Stimulated activated naive CD8-positive, alpha-beta T cell treated with anti-CD3 and anti-CD28 coated beads, Interleukin-15, amount 100 ng/mL, for 72 hours (primary cell): ENCODE measurements at regions not wholly inside any gene's neighbourhood (a gene's known extent, or its start where the extent isn't known, plus 50 kb on each side); places are given as distances from the start of the nearest gene placed in this dataset.
A peak's percentile ranks its signal among the peaks of the same experiment; 100 is the strongest.

Experiments used
- ATAC-seq: fragments of 150-1000 bp; cut with Tn5 transposase; 2 replicates; pipeline ENCODE4 v1.10.0; 2021; ENCODE audit warnings: mild to moderate bottlenecking, moderate library complexity
- DNase-seq, 2 donors: peaks; one replicate each; pipeline ENCODE4 v3.0.0; 2021 to 2022
- H3K27ac Mint-ChIP-seq, 2 donors: one replicate each; pipeline ENCODE4 v1.8.0; 2022; ENCODE audit warnings: mild to moderate bottlenecking in 2 of 2, mixed read lengths in 2 of 2, moderate library complexity in 2 of 2
- H3K27me3 Mint-ChIP-seq: one replicate; pipeline ENCODE4 v1.8.0; 2022; ENCODE audit warnings: mixed read lengths
- H3K4me1 Mint-ChIP-seq: one replicate; pipeline ENCODE4 v1.8.0; 2022; ENCODE audit warnings: mild to moderate bottlenecking, mixed read lengths
- H3K4me3 Mint-ChIP-seq, 2 donors: one replicate each; pipeline ENCODE4 v1.8.0; 2022; ENCODE audit warnings: mild to moderate bottlenecking in 2 of 2, mixed read lengths in 2 of 2, moderate library complexity in 1 of 2
- H3K9me3 Mint-ChIP-seq, 2 donors: one replicate each; pipeline ENCODE4 v1.8.0; 2022; ENCODE audit warnings: mixed read lengths in 2 of 2

DNA sequence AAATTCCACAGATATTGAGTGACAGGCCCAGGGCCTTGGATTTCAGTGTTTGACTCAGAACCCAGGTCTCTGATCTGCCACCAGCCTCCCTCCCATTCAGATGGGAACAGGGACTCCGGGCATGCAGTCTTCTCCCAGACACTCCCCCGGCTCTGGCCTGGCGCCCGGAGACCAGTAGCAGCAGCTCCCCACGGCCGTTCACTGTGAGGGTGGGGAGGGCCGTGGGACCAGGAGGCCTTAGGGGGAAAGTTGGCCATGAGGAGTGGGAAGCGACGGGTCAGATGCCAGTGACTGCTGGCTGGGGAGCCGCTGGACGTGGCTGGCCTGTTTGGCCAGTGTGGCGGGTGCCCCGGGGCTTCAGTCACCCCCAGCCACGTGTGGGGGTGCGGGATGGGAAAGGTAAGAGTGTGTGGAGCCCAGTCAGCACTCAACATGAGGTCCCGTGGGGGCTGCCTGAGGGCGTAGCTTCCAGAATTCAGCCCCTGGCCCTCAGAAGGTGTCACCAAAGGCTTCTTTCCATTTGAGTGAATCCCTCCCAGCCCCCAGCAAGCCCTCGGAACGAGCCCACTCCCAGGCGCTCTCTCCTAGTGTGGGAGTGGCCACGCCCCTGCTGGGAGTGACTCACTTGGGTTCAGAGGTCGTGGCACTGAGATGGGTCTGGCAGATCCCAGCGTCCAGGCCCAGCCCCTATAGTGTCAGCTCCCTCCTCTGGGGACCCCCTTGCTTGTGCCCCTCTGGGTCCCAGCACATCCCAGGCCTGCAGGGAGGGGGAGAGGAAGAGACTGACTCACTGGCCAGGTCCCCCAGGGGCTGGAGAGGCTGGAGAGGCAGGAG lies 309.4 kb downstream of the SEC14L1 start:
- peak in 1 of 2 donors; percentile 62 for DNase-seq
- Mint-ChIP-seq H3K27ac (peak overlapping the region; percentile 94 to 96), H3K4me3 (peak overlapping the region; percentile 93 to 94), H3K27me3 (no peaks in the 10 kb centered on the region), H3K9me3 (no peaks in the 10 kb centered on the region), H3K4me1 (peaks cover 74% of the 10 kb centered on the region)
- peak; percentile 19 for ATAC-seq

DNA sequence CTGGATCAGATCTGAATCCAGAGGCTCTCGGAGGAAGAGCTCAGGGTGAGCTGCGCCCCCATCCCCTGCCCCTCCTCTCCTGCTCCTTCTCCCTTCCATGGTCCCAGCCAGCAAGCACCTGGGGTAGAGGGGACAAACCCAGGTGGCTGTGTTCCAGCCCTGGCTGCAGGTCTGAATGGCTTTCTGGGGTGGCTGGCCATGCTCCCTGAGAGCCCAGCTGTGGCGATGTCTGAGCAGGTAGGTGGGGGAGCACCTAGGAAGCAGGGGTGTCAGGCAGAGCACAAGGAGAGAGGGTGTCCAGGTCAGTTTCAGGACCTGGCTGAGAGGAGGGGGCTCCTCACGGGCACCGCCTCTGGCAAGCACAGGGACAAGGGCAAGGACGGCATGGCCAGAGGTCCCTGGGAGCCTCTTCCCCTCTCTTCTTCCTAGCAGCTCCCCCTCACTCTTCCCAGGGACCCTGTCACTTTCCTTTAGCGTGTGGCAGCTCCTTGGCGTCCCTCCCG lies 310.0 kb downstream of the SEC14L1 start:
- H3K9me3 Mint-ChIP-seq: no peaks in the 10 kb centered on the region
- peak overlapping the region; percentile 94 to 97 for H3K27ac Mint-ChIP-seq
- H3K4me3 Mint-ChIP-seq: peak overlapping the region; percentile 93 to 94
- ATAC-seq: no peak
- peaks cover 74% of the 10 kb centered on the region for H3K4me1 Mint-ChIP-seq
- no peaks in the 10 kb centered on the region for H3K27me3 Mint-ChIP-seq
- DNase-seq: no peak

DNA sequence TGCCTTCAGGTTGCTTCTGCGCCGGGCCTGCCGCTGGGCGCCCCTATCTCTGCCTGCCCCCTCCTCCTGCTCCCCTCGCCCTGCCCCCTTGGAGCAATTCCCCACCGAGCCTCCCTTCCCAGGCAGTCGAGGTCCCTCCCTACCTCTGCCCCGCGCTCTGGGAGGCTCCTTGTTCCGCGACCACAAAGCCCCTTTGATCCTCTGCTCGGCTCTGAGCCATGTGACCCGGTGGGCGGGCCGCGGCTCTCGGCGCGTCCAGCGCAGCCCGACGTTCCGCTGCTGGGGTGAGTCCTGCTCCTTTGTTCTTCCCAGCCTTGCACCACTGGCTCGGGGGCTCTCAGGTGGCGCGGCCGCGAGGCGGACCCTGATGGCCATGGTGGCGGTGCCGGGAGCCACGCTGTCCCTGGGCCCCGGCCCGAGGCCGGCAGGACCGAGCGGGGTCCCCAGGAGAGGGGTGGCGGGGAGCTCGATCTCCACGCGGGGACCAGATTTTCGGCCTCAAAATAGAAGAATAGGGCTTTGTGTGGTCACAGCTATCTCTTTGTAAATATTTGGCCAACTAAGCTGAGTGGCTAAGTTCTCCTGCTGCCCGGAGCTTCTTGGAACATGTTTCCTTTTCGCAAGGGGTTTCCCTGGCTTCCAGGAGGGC lies 310.6 kb downstream of the SEC14L1 start:
- DNase-seq: peak in 1 of 2 donors; percentile 71

DNA sequence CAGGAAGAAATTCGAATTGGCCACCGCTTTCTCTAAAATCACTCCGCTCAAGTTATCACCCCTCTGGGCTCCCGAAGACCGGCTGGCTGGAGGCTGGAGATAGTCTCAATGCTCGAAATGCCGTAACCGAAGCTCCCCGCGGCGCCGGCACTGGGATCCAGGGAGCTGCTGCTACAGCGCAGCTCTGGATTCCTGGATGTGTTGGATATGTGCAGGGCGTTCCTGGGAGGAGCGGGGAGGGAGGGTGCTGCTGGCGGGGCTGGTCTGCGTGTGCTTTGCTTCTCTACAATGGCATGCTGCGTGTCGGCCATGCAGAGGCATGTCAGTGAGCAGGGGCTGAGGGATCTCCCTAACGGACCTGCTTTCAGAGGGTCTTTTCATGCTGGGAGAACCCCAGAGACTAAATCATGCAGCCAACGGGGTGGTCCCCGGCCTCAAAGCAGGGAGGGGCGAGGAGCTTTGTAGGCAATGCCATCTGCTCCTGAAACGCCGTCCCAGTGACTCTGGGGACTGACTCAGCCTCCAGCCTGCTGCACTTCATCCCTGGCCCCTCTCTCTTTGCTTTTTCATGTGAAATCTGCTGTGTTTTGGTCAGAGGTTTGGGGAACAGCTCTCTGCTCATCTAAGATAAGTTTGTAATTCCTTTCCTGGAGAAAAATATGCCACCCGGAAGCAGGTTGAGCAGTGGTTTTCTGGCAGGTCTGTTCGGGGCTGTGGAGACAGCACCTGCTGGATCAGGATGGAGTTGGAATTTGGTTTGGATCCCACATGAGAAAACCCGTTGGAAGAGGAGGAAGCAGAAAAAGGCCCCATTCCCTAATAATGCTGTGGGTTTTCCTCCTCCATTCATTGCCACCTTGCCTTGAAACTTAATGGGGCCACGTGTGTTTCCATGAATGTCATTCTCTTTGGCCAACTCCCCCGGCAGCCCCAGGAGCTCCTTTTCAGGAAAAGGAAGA lies 311.4 kb downstream of the SEC14L1 start:
- ATAC-seq: no peak
- peak in 1 of 2 donors; percentile 44 for DNase-seq
- peak overlapping the region; percentile 92 to 97 for H3K27ac Mint-ChIP-seq
- peak overlapping the region; percentile 93 to 94 for H3K4me3 Mint-ChIP-seq
- H3K4me1 Mint-ChIP-seq: peaks cover 73% of the 10 kb centered on the region
- no peaks in the 10 kb centered on the region for H3K27me3 Mint-ChIP-seq
- H3K9me3 Mint-ChIP-seq: no peaks in the 10 kb centered on the region

More for the DNA sequence above, 310.6 kb downstream of the SEC14L1 start:
- ATAC-seq: peak; percentile 58
- H3K27me3 Mint-ChIP-seq: no peaks in the 10 kb centered on the region
- H3K4me1 Mint-ChIP-seq: peaks cover 73% of the 10 kb centered on the region
- no peaks in the 10 kb centered on the region for H3K9me3 Mint-ChIP-seq
- H3K4me3 Mint-ChIP-seq: peak overlapping the region; percentile 93 to 94
- peak overlapping the region; percentile 94 to 97 for H3K27ac Mint-ChIP-seq

DNA sequence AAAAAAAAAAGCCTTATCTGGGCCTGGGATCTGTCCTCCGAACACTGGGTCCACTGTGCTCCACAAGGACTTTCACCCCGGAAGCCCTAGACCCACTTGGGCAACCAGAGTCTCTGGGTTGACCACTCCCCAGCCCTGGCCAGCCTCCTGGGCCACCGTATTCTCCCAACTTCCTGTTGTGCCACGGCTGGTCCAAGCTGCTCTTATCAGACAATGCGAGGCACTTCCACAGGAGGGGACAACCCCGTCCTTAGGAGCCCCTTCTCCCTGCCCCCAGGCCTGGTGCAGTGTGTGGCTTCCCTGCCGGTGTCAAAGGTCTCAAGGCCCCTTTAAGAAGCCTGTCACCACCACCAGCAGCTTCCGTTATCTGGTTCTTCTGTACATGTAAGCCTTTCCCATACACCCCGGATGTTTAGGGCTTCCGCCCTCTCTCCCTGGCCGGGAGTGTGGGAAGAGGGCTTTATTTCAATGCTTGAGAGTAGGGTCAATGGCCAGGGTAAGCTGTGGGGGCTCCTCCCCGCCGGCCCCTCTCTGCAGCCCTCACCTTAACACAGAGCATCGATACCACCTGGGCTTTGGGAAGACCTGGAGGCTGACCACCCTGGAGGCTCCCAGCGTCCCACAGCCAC lies 313.0 kb downstream of the SEC14L1 start:
- Mint-ChIP-seq H3K27ac (peak overlapping the region; percentile 92 to 97), H3K9me3 (no peaks in the 10 kb centered on the region), H3K27me3 (no peaks in the 10 kb centered on the region), H3K4me3 (peak overlapping the region; percentile 93 to 94), H3K4me1 (peaks cover 73% of the 10 kb centered on the region)
- peak in 1 of 2 donors; percentile 73 for DNase-seq
- peak; percentile 52 for ATAC-seq

DNA sequence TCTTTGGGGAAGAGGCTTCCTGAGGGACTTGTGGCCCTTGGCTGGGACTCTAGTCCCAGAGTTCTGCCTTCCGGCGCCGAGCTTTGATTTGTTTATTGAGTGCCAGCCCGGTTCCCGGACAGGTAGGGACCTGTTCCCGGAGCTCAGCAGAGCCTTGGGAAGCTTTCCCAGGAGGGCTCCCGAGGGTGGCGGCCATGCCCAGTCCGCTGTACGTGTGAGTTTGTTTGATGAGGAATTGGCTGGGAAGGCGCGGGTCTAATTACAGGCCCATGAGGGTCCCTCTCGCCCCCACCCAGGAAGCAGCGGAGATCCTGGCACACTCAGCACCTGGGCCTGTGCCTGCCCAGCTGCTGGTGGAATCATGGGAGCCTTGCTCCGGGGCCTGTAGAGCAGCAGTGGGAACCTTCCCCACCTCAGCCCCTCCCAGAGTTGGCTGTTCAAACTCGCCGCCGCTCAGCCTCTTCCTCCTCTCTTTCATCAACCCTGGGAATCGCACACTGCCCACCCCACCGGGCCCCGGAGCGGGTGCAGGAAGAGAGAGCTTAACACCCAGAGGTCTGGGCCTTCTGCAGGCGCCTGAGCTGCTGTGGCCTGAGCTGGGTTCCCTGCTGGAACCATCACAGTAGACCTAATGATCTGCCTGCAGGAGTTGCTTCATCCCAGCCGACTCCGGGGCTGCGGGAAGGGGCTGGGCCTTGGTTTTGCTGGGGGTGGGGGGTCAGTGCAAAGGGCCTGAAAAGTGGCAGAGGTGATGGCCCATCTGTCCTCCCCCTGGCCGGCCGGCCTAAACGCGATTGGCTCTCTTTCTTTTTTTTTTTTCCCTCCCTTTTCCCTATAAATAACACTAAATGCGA lies 313.7 kb downstream of the SEC14L1 start:
- ATAC-seq (no peak), DNase-seq (peak in 1 of 2 donors; percentile 42)
- H3K9me3 Mint-ChIP-seq: no peaks in the 10 kb centered on the region
- H3K4me3 Mint-ChIP-seq: peak overlapping the region; percentile 93 to 94
- H3K27ac Mint-ChIP-seq: peak overlapping the region; percentile 92 to 97
- H3K4me1 Mint-ChIP-seq: peaks cover 73% of the 10 kb centered on the region
- H3K27me3 Mint-ChIP-seq: no peaks in the 10 kb centered on the region

DNA sequence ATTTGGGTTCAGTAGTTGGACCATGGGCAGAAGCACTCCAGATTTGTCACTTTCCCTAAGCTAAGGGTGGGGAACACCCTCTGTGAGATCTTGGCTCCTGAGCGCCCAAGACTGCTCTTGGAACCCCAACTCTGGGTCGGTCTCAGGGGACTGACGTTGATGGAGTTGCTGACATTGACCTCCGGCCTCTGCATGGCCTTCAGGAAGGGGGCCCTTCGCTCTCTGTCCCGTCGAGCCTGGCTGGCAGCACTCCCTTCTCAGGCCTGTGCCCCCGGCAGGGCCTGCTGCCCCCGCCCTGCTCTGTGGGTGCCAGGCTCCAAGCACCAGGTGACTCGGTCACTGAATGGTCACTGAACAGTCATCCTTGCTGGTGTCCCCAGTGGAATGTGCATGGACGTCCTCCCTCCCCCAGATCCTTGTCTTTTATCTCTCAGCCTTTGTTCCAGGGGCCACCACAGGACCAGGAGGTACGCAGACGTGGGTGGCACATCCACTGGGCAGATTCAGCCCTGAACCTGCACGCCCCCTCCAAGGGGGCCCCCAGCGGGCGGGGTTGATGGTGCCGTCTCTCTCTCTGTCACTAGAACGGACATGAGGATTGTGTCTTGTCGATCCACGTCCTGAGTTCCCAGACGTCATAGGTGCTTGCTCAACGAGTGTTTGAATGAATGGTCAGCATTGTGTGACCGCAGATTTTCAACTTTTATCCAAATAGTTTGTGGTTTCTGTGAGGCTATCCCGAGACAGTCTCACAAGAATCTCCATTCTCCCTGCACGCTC lies 314.5 kb downstream of the SEC14L1 start:
- no peaks in the 10 kb centered on the region for H3K27me3 Mint-ChIP-seq
- H3K27ac Mint-ChIP-seq: peak overlapping the region; percentile 92 to 97
- ATAC-seq: no peak
- peak overlapping the region; percentile 93 to 94 for H3K4me3 Mint-ChIP-seq
- peaks cover 73% of the 10 kb centered on the region for H3K4me1 Mint-ChIP-seq
- DNase-seq: peak in 1 of 2 donors; percentile 62
- H3K9me3 Mint-ChIP-seq: no peaks in the 10 kb centered on the region

DNA sequence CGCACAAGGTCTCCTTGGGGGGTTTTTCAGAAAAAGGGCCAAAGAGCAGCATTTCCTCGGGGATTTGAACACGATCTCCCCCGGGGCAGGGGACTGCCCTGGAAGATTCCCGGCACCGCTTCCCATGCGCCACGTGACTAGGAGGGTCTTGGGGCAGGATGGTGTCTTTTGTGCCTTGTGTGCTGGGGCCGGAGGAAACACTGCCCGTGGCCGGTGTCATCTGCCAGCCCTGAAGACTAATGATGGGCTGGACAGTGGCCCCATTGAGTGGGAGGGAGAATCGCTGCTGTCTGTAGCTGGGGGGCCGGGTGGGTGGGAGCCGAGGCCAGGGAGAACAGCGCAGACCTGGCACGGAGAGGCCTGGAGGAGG lies 315.1 kb downstream of the SEC14L1 start:
- Mint-ChIP-seq H3K4me1 (peaks cover 73% of the 10 kb centered on the region), H3K4me3 (peak overlapping the region; percentile 93 to 94), H3K9me3 (no peaks in the 10 kb centered on the region), H3K27ac (peak overlapping the region; percentile 86 to 97), H3K27me3 (no peaks in the 10 kb centered on the region)
- DNase-seq: no peak
- ATAC-seq: no peak

DNA sequence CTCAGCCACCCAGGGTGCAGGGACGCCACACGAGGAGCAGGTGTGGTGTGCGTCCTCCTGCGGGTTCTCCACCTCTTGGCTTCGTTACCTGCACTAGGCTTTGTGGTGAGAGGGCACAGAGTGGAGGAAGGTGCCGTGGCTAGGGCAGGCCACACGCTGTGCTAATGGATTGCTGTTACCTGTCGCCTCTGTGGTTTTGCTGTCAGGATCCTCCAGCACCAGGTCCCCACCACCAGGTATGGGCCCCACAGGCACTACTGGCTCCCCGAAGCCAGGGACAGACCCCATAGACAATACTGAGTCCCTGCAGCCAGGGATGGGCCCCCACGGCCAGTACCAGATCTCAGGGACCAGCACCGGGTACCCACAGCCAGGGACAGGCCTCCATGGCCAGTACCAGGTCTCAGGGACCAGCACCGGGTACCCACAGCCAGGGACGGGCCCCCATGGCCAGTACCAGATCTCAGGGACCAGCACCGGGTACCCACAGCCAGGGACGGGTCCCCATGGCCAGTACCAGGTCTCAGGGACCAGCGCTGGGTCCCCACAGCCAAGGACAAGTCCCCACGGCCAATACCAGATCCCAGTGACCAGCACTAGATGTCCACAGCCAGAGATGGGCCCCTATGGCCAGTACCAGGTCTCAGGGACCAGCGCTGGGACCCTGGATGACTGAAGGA lies 315.6 kb downstream of the SEC14L1 start:
- peak in 1 of 2 donors; percentile 34 for DNase-seq
- peak overlapping the region; percentile 50 to 98 for H3K27ac Mint-ChIP-seq
- no peak for ATAC-seq
- no peaks in the 10 kb centered on the region for H3K9me3 Mint-ChIP-seq
- H3K27me3 Mint-ChIP-seq: no peaks in the 10 kb centered on the region
- H3K4me3 Mint-ChIP-seq: peak overlapping the region; percentile 93 to 94
- H3K4me1 Mint-ChIP-seq: peaks cover 79% of the 10 kb centered on the region

DNA sequence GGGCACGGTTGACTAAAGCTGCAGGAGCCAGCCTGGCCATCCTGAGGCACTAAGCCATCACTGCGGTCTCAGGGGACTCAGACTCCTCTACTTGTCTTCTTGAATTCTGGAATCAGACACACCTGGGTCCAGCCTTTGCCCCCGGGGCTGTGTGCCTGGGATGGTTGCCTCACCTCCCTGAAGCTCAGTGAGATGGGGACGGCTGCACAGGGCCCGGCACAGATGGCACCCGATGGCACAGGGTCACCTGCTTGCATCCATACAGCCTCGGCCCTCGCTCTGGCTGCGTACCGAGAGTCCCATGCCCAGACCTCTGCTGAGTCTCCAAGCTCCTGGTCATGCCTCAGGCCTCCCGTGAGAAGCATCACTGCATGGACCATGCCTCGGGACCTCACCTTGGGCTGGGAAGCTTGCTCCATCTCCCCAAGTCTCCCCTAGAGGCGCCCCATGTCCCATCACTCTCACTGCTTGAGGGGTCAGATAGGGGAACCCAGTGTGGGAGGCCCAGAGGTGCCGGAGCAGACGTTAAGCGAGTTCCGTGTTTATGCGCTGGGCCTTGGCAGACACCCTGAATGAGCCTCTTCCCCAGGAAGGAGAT lies 316.3 kb downstream of the SEC14L1 start:
- peak overlapping the region; percentile 93 to 94 for H3K4me3 Mint-ChIP-seq
- no peaks in the 10 kb centered on the region for H3K27me3 Mint-ChIP-seq
- H3K9me3 Mint-ChIP-seq: no peaks in the 10 kb centered on the region
- H3K27ac Mint-ChIP-seq: peak overlapping the region; percentile 94 to 98
- H3K4me1 Mint-ChIP-seq: peaks cover 85% of the 10 kb centered on the region
- DNase-seq: peak in 1 of 2 donors; percentile 62
- ATAC-seq: peak; percentile 13

DNA sequence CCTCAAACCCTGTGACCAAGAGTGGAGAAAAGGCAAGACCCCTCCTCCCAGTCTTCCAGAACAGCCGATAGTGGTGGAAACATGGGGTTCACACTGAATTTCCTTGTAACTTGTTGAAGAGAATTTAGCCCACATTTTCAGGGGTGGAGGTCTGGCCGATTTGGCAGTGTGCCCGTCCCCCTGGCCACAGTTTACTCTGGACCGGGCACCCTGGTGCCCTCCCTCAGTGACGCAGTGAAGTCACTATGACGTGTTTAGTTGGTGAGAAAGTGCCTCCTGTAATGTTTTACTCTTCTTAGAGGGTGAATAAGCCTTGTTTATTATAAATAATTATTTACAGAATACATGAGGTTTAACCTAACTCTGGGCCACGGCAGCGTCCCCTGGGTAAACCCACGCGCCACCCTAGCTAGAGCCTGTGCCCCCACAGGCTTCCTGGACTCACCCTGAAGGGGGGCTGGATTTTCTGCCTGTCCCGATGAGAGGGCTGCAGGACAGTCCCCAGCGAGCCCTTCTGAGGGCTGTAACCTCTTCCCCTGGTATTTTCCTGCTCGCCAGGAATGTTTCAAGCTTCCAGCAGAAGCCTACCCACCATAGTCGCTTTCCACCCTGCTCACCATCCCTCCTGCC lies 316.9 kb downstream of the SEC14L1 start:
- H3K9me3 Mint-ChIP-seq: no peaks in the 10 kb centered on the region
- ATAC-seq (no peak), DNase-seq (peak in 1 of 2 donors; percentile 33)
- no peaks in the 10 kb centered on the region for H3K27me3 Mint-ChIP-seq
- H3K4me3 Mint-ChIP-seq: peak overlapping the region; percentile 93 to 94
- H3K27ac Mint-ChIP-seq: peak overlapping the region; percentile 94 to 98
- peaks cover 87% of the 10 kb centered on the region for H3K4me1 Mint-ChIP-seq
